ENCODE measurements at regions not wholly inside any gene's neighbourhood (a gene's known extent, or its start where the extent isn't known, plus 50 kb on each side); places are given as distances from the start of the nearest gene placed in this dataset.
"Not testable (repeated sequence)": the region's sequence is repeated elsewhere in the genome, so short reads cannot be mapped to it uniquely, and the experiment has no call there.

- Mint-ChIP-seq H3K36me3 (ENCODE audit: low read depth) (no peaks in the 10 kb centered on the region), H3K9me3 (no peaks in the 10 kb centered on the region), H3K4me3 (no peak overlapping the region), H3K27ac (no peak overlapping the region), H3K27me3 (peaks cover 21% of the 10 kb centered on the region), H3K4me1 (ENCODE audit: low read depth) (no peaks in the 10 kb centered on the region)
- DNase-seq, result no peak
These were observed 99.7 kb downstream of the LMO4 start for GRCh38 chr1:87428367-87428766.

GRCh38 chr1:87428883-87429282 is 100.2 kb downstream of the LMO4 start:
- Mint-ChIP-seq H3K36me3 (ENCODE audit: low read depth) (no peaks in the 10 kb centered on the region), H3K4me1 (ENCODE audit: low read depth) (no peaks in the 10 kb centered on the region), H3K9me3 (no peaks in the 10 kb centered on the region), H3K27me3 (peaks cover 23% of the 10 kb centered on the region), H3K4me3 (no peak overlapping the region), H3K27ac (no peak overlapping the region)
- DNase-seq, result no peak

GRCh38 chr1:87432685-87433084 is 104.0 kb downstream of the LMO4 start:
- H3K9me3 Mint-ChIP-seq, result no peaks in the 10 kb centered on the region
- H3K4me3 Mint-ChIP-seq, result no peak overlapping the region
- H3K36me3 Mint-ChIP-seq (ENCODE audit: low read depth), result no peaks in the 10 kb centered on the region
- peaks cover 9% of the 10 kb centered on the region for H3K4me1 Mint-ChIP-seq (ENCODE audit: low read depth)
- H3K27ac Mint-ChIP-seq, result no peak overlapping the region
- peaks cover 30% of the 10 kb centered on the region for H3K27me3 Mint-ChIP-seq
- no peak for DNase-seq

GRCh38 chr1:87433101-87433500 is 104.4 kb downstream of the LMO4 start:
- H3K4me3 Mint-ChIP-seq; H3K36me3 Mint-ChIP-seq (ENCODE audit: low read depth); H3K9me3 Mint-ChIP-seq; H3K27ac Mint-ChIP-seq; DNase-seq; H3K4me1 Mint-ChIP-seq (ENCODE audit: low read depth): not testable (repeated sequence)
- H3K27me3 Mint-ChIP-seq, result peaks cover 26% of the 10 kb centered on the region

GRCh38 chr1:87435484-87435883 is 106.8 kb downstream of the LMO4 start:
- no peaks in the 10 kb centered on the region for H3K36me3 Mint-ChIP-seq (ENCODE audit: low read depth)
- no peaks in the 10 kb centered on the region for H3K9me3 Mint-ChIP-seq
- H3K4me3 Mint-ChIP-seq, result no peak overlapping the region
- H3K27ac Mint-ChIP-seq, result no peak overlapping the region
- peaks cover 23% of the 10 kb centered on the region for H3K27me3 Mint-ChIP-seq
- DNase-seq, result no peak
- peaks cover 9% of the 10 kb centered on the region for H3K4me1 Mint-ChIP-seq (ENCODE audit: low read depth)

- H3K9me3 Mint-ChIP-seq; H3K27ac Mint-ChIP-seq; H3K4me3 Mint-ChIP-seq; DNase-seq; H3K36me3 Mint-ChIP-seq (ENCODE audit: low read depth); H3K4me1 Mint-ChIP-seq (ENCODE audit: low read depth): not testable (repeated sequence)
- H3K27me3 Mint-ChIP-seq, result peaks cover 19% of the 10 kb centered on the region
These were observed 107.4 kb downstream of the LMO4 start for GRCh38 chr1:87436115-87436514.

GRCh38 chr1:87436534-87436933 is 107.9 kb downstream of the LMO4 start:
- Mint-ChIP-seq H3K27ac (no peak overlapping the region), H3K4me3 (no peak overlapping the region), H3K27me3 (peaks cover 20% of the 10 kb centered on the region), H3K4me1 (ENCODE audit: low read depth) (peaks cover 9% of the 10 kb centered on the region), H3K9me3 (no peaks in the 10 kb centered on the region), H3K36me3 (ENCODE audit: low read depth) (no peaks in the 10 kb centered on the region)
- no peak for DNase-seq

GRCh38 chr1:87437663-87438295 is 109.1 kb downstream of the LMO4 start:
- Mint-ChIP-seq H3K9me3 (no peaks in the 10 kb centered on the region), H3K4me3 (no peak overlapping the region), H3K36me3 (ENCODE audit: low read depth) (no peaks in the 10 kb centered on the region), H3K4me1 (ENCODE audit: low read depth) (peaks cover 9% of the 10 kb centered on the region), H3K27ac (no peak overlapping the region), H3K27me3 (peaks cover 13% of the 10 kb centered on the region)
- DNase-seq, result no peak

GRCh38 chr1:87439821-87440220 is 111.1 kb downstream of the LMO4 start:
- DNase-seq, result no peak
- no peak overlapping the region for H3K4me3 Mint-ChIP-seq

GRCh38 chr1:87449348-87449963 is 120.8 kb downstream of the LMO4 start:
- peak overlapping the region; percentile 6 for H3K4me3 Mint-ChIP-seq
- H3K4me1 Mint-ChIP-seq (ENCODE audit: low read depth), result peaks cover 23% of the 10 kb centered on the region
- no peaks in the 10 kb centered on the region for H3K27me3 Mint-ChIP-seq
- H3K36me3 Mint-ChIP-seq (ENCODE audit: low read depth), result no peaks in the 10 kb centered on the region
- H3K27ac Mint-ChIP-seq, result peak overlapping the region; percentile 88
- DNase-seq, result peak; percentile 43
- H3K9me3 Mint-ChIP-seq, result peaks cover 9% of the 10 kb centered on the region

More at GRCh38 chr1:87439821-87440220, 111.1 kb downstream of the LMO4 start:
- no peaks in the 10 kb centered on the region for H3K36me3 Mint-ChIP-seq (ENCODE audit: low read depth)
- no peak overlapping the region for H3K27ac Mint-ChIP-seq
- H3K4me1 Mint-ChIP-seq (ENCODE audit: low read depth), result peaks cover 9% of the 10 kb centered on the region
- peaks cover 12% of the 10 kb centered on the region for H3K9me3 Mint-ChIP-seq
- H3K27me3 Mint-ChIP-seq, result peaks cover 3% of the 10 kb centered on the region

- Mint-ChIP-seq H3K27ac (no peak overlapping the region), H3K27me3 (no peaks in the 10 kb centered on the region), H3K9me3 (peaks cover 4% of the 10 kb centered on the region), H3K36me3 (ENCODE audit: low read depth) (no peaks in the 10 kb centered on the region), H3K4me3 (no peak overlapping the region), H3K4me1 (ENCODE audit: low read depth) (peaks cover 23% of the 10 kb centered on the region)
- DNase-seq, result no peak
These were observed 121.5 kb downstream of the LMO4 start for GRCh38 chr1:87450136-87450535.

GRCh38 chr1:87450615-87451209 is 122.0 kb downstream of the LMO4 start:
- no peaks in the 10 kb centered on the region for H3K9me3 Mint-ChIP-seq

GRCh38 chr1:87451229-87451920 is 122.7 kb downstream of the LMO4 start:
- no peaks in the 10 kb centered on the region for H3K36me3 Mint-ChIP-seq (ENCODE audit: low read depth)
- H3K27ac Mint-ChIP-seq, result no peak overlapping the region
- peaks cover 23% of the 10 kb centered on the region for H3K4me1 Mint-ChIP-seq (ENCODE audit: low read depth)

More at GRCh38 chr1:87450615-87451209, 122.0 kb downstream of the LMO4 start:
- H3K27ac Mint-ChIP-seq, result no peak overlapping the region
- no peak overlapping the region for H3K4me3 Mint-ChIP-seq
- peaks cover 23% of the 10 kb centered on the region for H3K4me1 Mint-ChIP-seq (ENCODE audit: low read depth)
- H3K36me3 Mint-ChIP-seq (ENCODE audit: low read depth), result no peaks in the 10 kb centered on the region
- no peak for DNase-seq
- no peaks in the 10 kb centered on the region for H3K27me3 Mint-ChIP-seq

GRCh38 chr1:87452648-87453047 is 124.0 kb downstream of the LMO4 start:
- DNase-seq, result no peak
- Mint-ChIP-seq H3K27me3 (no peaks in the 10 kb centered on the region), H3K4me3 (no peak overlapping the region), H3K36me3 (ENCODE audit: low read depth) (no peaks in the 10 kb centered on the region), H3K27ac (no peak overlapping the region), H3K9me3 (no peaks in the 10 kb centered on the region), H3K4me1 (ENCODE audit: low read depth) (peaks cover 23% of the 10 kb centered on the region)

More at GRCh38 chr1:87451229-87451920, 122.7 kb downstream of the LMO4 start:
- no peak overlapping the region for H3K4me3 Mint-ChIP-seq
- no peaks in the 10 kb centered on the region for H3K9me3 Mint-ChIP-seq
- no peak for DNase-seq
- no peaks in the 10 kb centered on the region for H3K27me3 Mint-ChIP-seq

GRCh38 chr1:87457408-87457807 is 128.7 kb downstream of the LMO4 start:
- no peak for DNase-seq
- Mint-ChIP-seq H3K27ac (no peak overlapping the region), H3K4me1 (ENCODE audit: low read depth) (peaks cover 1% of the 10 kb centered on the region), H3K4me3 (no peak overlapping the region), H3K9me3 (peaks cover 6% of the 10 kb centered on the region), H3K27me3 (peaks cover 5% of the 10 kb centered on the region), H3K36me3 (ENCODE audit: low read depth) (no peaks in the 10 kb centered on the region)
